Activated naive CD4-positive, alpha-beta T cell treated with anti-CD3 and anti-CD28 coated beads, Interleukin-2, amount 10 ng/mL, durations not matched to agents 7 days and 5 days (primary cell): ENCODE measurements at regions not wholly inside any gene's neighbourhood (a gene's known extent, or its start where the extent isn't known, plus 50 kb on each side); places are given as distances from the start of the nearest gene placed in this dataset.
"Not testable (repeated sequence)": the region's sequence is repeated elsewhere in the genome, so short reads cannot be mapped to it uniquely, and the experiment has no call there.

Source experiments
- CTCF ChIA-PET: fragments of 350-600 bp; sonication (Branson Sonifier 250); formaldehyde crosslinking; loops from one replicate; lab custom pipeline; 2021; ENCODE audit warnings: antibody characterized with exemption; lab: Charles Lee
- DNase-seq: peaks from one replicate; pipeline ENCODE4 v3.0.0-alpha.2; 2020
- H3K27ac Mint-ChIP-seq: one replicate; pipeline ENCODE4 v1.8.0; 2021; ENCODE audit warnings: mild to moderate bottlenecking, moderate library complexity, mixed read lengths
- H3K27me3 Mint-ChIP-seq: one replicate; pipeline ENCODE4 v1.8.0; 2021; ENCODE audit warnings: mild to moderate bottlenecking, mixed read lengths
- H3K36me3 Mint-ChIP-seq: one replicate; pipeline ENCODE4 v1.8.0; 2021; ENCODE audit warnings: mixed read lengths
- H3K4me1 Mint-ChIP-seq: one replicate; pipeline ENCODE4 v1.8.0; 2021; ENCODE audit warnings: mixed read lengths
- H3K4me3 Mint-ChIP-seq: one replicate; pipeline ENCODE4 v1.8.0; 2021; ENCODE audit warnings: mild to moderate bottlenecking, moderate library complexity, mixed read lengths
- H3K9me3 Mint-ChIP-seq: one replicate; pipeline ENCODE4 v1.8.0; 2021; ENCODE audit warnings: mixed read lengths

- CTCF ChIA-PET = no interaction called here
- Mint-ChIP-seq H3K27ac (no peak overlapping the region), H3K36me3 (no peaks in the 10 kb centered on the region), H3K27me3 (no peaks in the 10 kb centered on the region), H3K4me3 (no peak overlapping the region), H3K9me3 (peaks cover 3% of the 10 kb centered on the region), H3K4me1 (no peaks in the 10 kb centered on the region)
- DNase-seq = no peak
Observed at GRCh38 chr14:41461380-41461779, 145.3 kb upstream of the LRFN5 start.

GRCh38 chr14:41457393-41457792, 149.3 kb upstream of the LRFN5 start:
- Mint-ChIP-seq H3K27me3 (no peaks in the 10 kb centered on the region), H3K9me3 (no peaks in the 10 kb centered on the region), H3K27ac (no peak overlapping the region), H3K36me3 (no peaks in the 10 kb centered on the region), H3K4me3 (no peak overlapping the region), H3K4me1 (no peaks in the 10 kb centered on the region)
- CTCF ChIA-PET = no interaction called here
- no peak for DNase-seq

- Mint-ChIP-seq H3K9me3 (no peaks in the 10 kb centered on the region), H3K4me3 (no peak overlapping the region), H3K4me1 (no peaks in the 10 kb centered on the region), H3K27ac (no peak overlapping the region), H3K27me3 (no peaks in the 10 kb centered on the region), H3K36me3 (no peaks in the 10 kb centered on the region)
- CTCF ChIA-PET = no interaction called here
- DNase-seq = no peak
Observed at GRCh38 chr14:41449066-41449465, 157.6 kb upstream of the LRFN5 start.

- no peaks in the 10 kb centered on the region for H3K36me3 Mint-ChIP-seq
- no peak overlapping the region for H3K4me3 Mint-ChIP-seq
- H3K9me3 Mint-ChIP-seq = no peaks in the 10 kb centered on the region
- no peak overlapping the region for H3K27ac Mint-ChIP-seq
- no peaks in the 10 kb centered on the region for H3K4me1 Mint-ChIP-seq
- no peaks in the 10 kb centered on the region for H3K27me3 Mint-ChIP-seq
- DNase-seq = no peak
- CTCF ChIA-PET = no interaction called here
Observed at GRCh38 chr14:41446008-41446407, 160.7 kb upstream of the LRFN5 start.

GRCh38 chr14:41423503-41423902, 183.2 kb upstream of the LRFN5 start:
- H3K4me1 Mint-ChIP-seq = no peaks in the 10 kb centered on the region
- no peaks in the 10 kb centered on the region for H3K36me3 Mint-ChIP-seq
- H3K4me3 Mint-ChIP-seq = no peak overlapping the region
- CTCF ChIA-PET = no interaction called here
- H3K27me3 Mint-ChIP-seq = no peaks in the 10 kb centered on the region
- no peak for DNase-seq
- H3K27ac Mint-ChIP-seq = no peak overlapping the region
- peaks cover 6% of the 10 kb centered on the region for H3K9me3 Mint-ChIP-seq

- CTCF ChIA-PET, H3K9me3 Mint-ChIP-seq, H3K27ac Mint-ChIP-seq, H3K4me1 Mint-ChIP-seq, H3K4me3 Mint-ChIP-seq, H3K36me3 Mint-ChIP-seq, DNase-seq, H3K27me3 Mint-ChIP-seq: not testable (repeated sequence)
Observed at GRCh38 chr14:41421308-41421707, 185.4 kb upstream of the LRFN5 start.

GRCh38 chr14:41419709-41420108, 187.0 kb upstream of the LRFN5 start:
- DNase-seq = no peak
- CTCF ChIA-PET = no interaction called here
- Mint-ChIP-seq H3K4me1 (no peaks in the 10 kb centered on the region), H3K4me3 (no peak overlapping the region), H3K9me3 (peaks cover 4% of the 10 kb centered on the region), H3K36me3 (no peaks in the 10 kb centered on the region), H3K27ac (no peak overlapping the region), H3K27me3 (no peaks in the 10 kb centered on the region)

GRCh38 chr14:41418851-41419250, 187.8 kb upstream of the LRFN5 start:
- Mint-ChIP-seq H3K27ac (no peak overlapping the region), H3K36me3 (no peaks in the 10 kb centered on the region), H3K4me1 (no peaks in the 10 kb centered on the region), H3K4me3 (no peak overlapping the region), H3K27me3 (no peaks in the 10 kb centered on the region), H3K9me3 (peaks cover 4% of the 10 kb centered on the region)
- DNase-seq = no peak
- CTCF ChIA-PET = no interaction called here

GRCh38 chr14:41409806-41410205, 196.9 kb upstream of the LRFN5 start:
- Mint-ChIP-seq H3K9me3 (no peaks in the 10 kb centered on the region), H3K4me3 (no peak overlapping the region), H3K4me1 (no peaks in the 10 kb centered on the region), H3K36me3 (no peaks in the 10 kb centered on the region), H3K27me3 (no peaks in the 10 kb centered on the region), H3K27ac (no peak overlapping the region)
- DNase-seq = no peak
- CTCF ChIA-PET = no interaction called here

- Mint-ChIP-seq H3K4me1 (no peaks in the 10 kb centered on the region), H3K9me3 (no peaks in the 10 kb centered on the region), H3K27me3 (no peaks in the 10 kb centered on the region), H3K36me3 (no peaks in the 10 kb centered on the region), H3K27ac (no peak overlapping the region), H3K4me3 (no peak overlapping the region)
- CTCF ChIA-PET = no interaction called here
- DNase-seq = no peak
Observed at GRCh38 chr14:41404126-41404525, 202.6 kb upstream of the LRFN5 start.

- CTCF ChIA-PET = no interaction called here
- no peaks in the 10 kb centered on the region for H3K27me3 Mint-ChIP-seq
- H3K36me3 Mint-ChIP-seq = no peaks in the 10 kb centered on the region
- no peak for DNase-seq
- no peak overlapping the region for H3K27ac Mint-ChIP-seq
- no peak overlapping the region for H3K4me3 Mint-ChIP-seq
- no peaks in the 10 kb centered on the region for H3K4me1 Mint-ChIP-seq
- no peaks in the 10 kb centered on the region for H3K9me3 Mint-ChIP-seq
Observed at GRCh38 chr14:41403360-41403759, 203.3 kb upstream of the LRFN5 start.

- Mint-ChIP-seq H3K36me3 (no peaks in the 10 kb centered on the region), H3K4me3 (no peak overlapping the region), H3K9me3 (no peaks in the 10 kb centered on the region), H3K27me3 (no peaks in the 10 kb centered on the region), H3K4me1 (no peaks in the 10 kb centered on the region), H3K27ac (no peak overlapping the region)
- CTCF ChIA-PET = no interaction called here
- no peak for DNase-seq
Observed at GRCh38 chr14:41397926-41398325, 208.8 kb upstream of the LRFN5 start.

- Mint-ChIP-seq H3K27ac (no peak overlapping the region), H3K4me3 (no peak overlapping the region), H3K27me3 (no peaks in the 10 kb centered on the region), H3K4me1 (no peaks in the 10 kb centered on the region), H3K9me3 (no peaks in the 10 kb centered on the region), H3K36me3 (no peaks in the 10 kb centered on the region)
- no peak for DNase-seq
- CTCF ChIA-PET = no interaction called here
Observed at GRCh38 chr14:41393512-41393911, 213.2 kb upstream of the LRFN5 start.

- Mint-ChIP-seq H3K9me3 (peaks cover 1% of the 10 kb centered on the region), H3K36me3 (no peaks in the 10 kb centered on the region), H3K27ac (no peak overlapping the region), H3K4me1 (no peaks in the 10 kb centered on the region), H3K27me3 (no peaks in the 10 kb centered on the region), H3K4me3 (no peak overlapping the region)
- CTCF ChIA-PET = no interaction called here
- DNase-seq = no peak
Observed at GRCh38 chr14:41392226-41392625, 214.4 kb upstream of the LRFN5 start.

GRCh38 chr14:41389355-41389754, 217.3 kb upstream of the LRFN5 start:
- CTCF ChIA-PET = no interaction called here
- Mint-ChIP-seq H3K4me3 (no peak overlapping the region), H3K4me1 (no peaks in the 10 kb centered on the region), H3K9me3 (peaks cover 1% of the 10 kb centered on the region), H3K36me3 (no peaks in the 10 kb centered on the region), H3K27me3 (no peaks in the 10 kb centered on the region), H3K27ac (no peak overlapping the region)
- no peak for DNase-seq

- DNase-seq = no peak
- Mint-ChIP-seq H3K27ac (no peak overlapping the region), H3K4me3 (no peak overlapping the region), H3K36me3 (no peaks in the 10 kb centered on the region), H3K27me3 (no peaks in the 10 kb centered on the region), H3K4me1 (no peaks in the 10 kb centered on the region), H3K9me3 (peaks cover 3% of the 10 kb centered on the region)
- CTCF ChIA-PET = interaction anchor here (0.7 kb wide), 1 partner anchor 371 kb away, joined by 3 read pairs; no protein-coding TSS in a partner anchor
Observed at GRCh38 chr14:41385797-41386196, 220.9 kb upstream of the LRFN5 start.
